Spleen (tissue), 11 donors: ENCODE measurements at regions not wholly inside any gene's neighbourhood (a gene's known extent, or its start where the extent isn't known, plus 50 kb on each side); places are given as distances from the start of the nearest gene placed in this dataset.

Source experiments
- DNase-seq: peaks from one replicate; pipeline ENCODE4 v3.0.0-alpha.2; 2020
- H3K27ac ChIP-seq, 8 donors: fragments of 200-600 bp; sonication (generic) in 7 of 8; 1 replicate in 4 of 8; 2 replicates in 4 of 8; pipeline versions ENCODE4 v1.5.0 to v1.8.0; 2016 to 2021; ENCODE audit warnings: inconsistent platforms in 4 of 8, mild to moderate bottlenecking in 4 of 8, moderate library complexity in 1 of 8
- H3K27me3 ChIP-seq, 7 donors: fragments of 200-600 bp; sonication (generic) in 6 of 7; replicated peaks in 1 of 7; 1 replicate in 4 of 7; 2 replicates in 3 of 7; pipeline versions ENCODE4 v1.5.0 to v1.8.0; 2016 to 2021; ENCODE audit warnings: inconsistent platforms in 3 of 7, mild to moderate bottlenecking in 1 of 7
- H3K36me3 ChIP-seq, 6 donors: fragments of 200-600 bp; sonication (generic) in 5 of 6; 1 replicate in 4 of 6; 2 replicates in 2 of 6; pipeline versions ENCODE4 v1.5.0 to v1.8.0; 2016 to 2021; ENCODE audit warnings: inconsistent platforms in 2 of 6
- H3K4me1 ChIP-seq, 6 donors: fragments of 200-600 bp; sonication (generic) in 5 of 6; 1 replicate in 3 of 6; 2 replicates in 3 of 6; pipeline versions ENCODE4 v1.5.0 to v1.8.0; 2016 to 2021; ENCODE audit warnings: inconsistent platforms in 3 of 6
- H3K4me3 ChIP-seq, 8 donors: fragments of 200-600 bp; sonication (generic) in 7 of 8; 1 replicate in 4 of 8; 2 replicates in 4 of 8; pipeline versions ENCODE4 v1.5.0 to v1.8.0; 2016 to 2021; ENCODE audit warnings: inconsistent platforms in 4 of 8, mild to moderate bottlenecking in 4 of 8, moderate library complexity in 2 of 8
- H3K9me3 ChIP-seq, 8 donors: fragments of 200-600 bp; sonication (generic) in 7 of 8; 1 replicate in 4 of 8; 2 replicates in 4 of 8; pipeline versions ENCODE4 v1.5.0 to v1.8.0; 2016 to 2021; ENCODE audit warnings: inconsistent platforms in 4 of 8
- POLR2A ChIP-seq, 3 donors: fragments of 450-650 bp; IDR thresholded peaks; one replicate each; pipeline ENCODE4 v1.5.1; 2017; ENCODE audit warnings: antibody characterized with exemption in 3 of 3, mild to moderate bottlenecking in 1 of 3
- POLR2AphosphoS5 ChIP-seq, 3 donors: sonication (generic); formaldehyde crosslinking; IDR thresholded peaks; one replicate each; pipeline ENCODE4 v1.5.1; 2017; ENCODE audit warnings: antibody characterized with exemption in 3 of 3
- WGBS, 5 donors: extraction: QIAGEN DNeasy Blood & Tissue Kit in 3 of 5; methylation state at CpG; one replicate each; pipeline versions ENCODE4 v1.1.5 to v1.1.7; 2013 to 2018; 5-methylcytosine and 5-hydroxymethylcytosine counted together
- intact Hi-C: fragments of 100-400 bp; cut with DNase I; formaldehyde crosslinking; loops from one replicate; pipeline ENCODE4 v1.15.0; 2023; ENCODE audit warnings: low total_unique reads
- TF ChIP-seq, protein P1 (sequence below), 11 experiments: fragments of 200-600 bp in 7 of 11; fragments of 450-650 bp in 4 of 11; sonication (generic) in 4 of 11; IDR thresholded peaks in 8 of 11; conservative IDR thresholded peaks in 3 of 11; 1 replicate in 7 of 11; 2 replicates in 4 of 11; pipeline versions ENCODE4 v1.4.0 to v1.8.0; 2016 to 2021; ENCODE audit warnings: antibody characterized with exemption in 11 of 11, inconsistent platforms in 4 of 11, mild to moderate bottlenecking in 1 of 11
- donor health status: healthy with polysubstance abuse.
- donor health status: DM: no; HTN: no; CAD: no; lungs with moderate emphysema.
- donor health status: DM: no; HTN: no; CAD: no.
- donor health status: Bipolar disorder and iron deficiency.
- donor health status: healthy.
- donor health status: DM: no; HTN: no; CAD: no.
- donor health status: DM: yes; HTN: yes; CAD: no.

DNA sequence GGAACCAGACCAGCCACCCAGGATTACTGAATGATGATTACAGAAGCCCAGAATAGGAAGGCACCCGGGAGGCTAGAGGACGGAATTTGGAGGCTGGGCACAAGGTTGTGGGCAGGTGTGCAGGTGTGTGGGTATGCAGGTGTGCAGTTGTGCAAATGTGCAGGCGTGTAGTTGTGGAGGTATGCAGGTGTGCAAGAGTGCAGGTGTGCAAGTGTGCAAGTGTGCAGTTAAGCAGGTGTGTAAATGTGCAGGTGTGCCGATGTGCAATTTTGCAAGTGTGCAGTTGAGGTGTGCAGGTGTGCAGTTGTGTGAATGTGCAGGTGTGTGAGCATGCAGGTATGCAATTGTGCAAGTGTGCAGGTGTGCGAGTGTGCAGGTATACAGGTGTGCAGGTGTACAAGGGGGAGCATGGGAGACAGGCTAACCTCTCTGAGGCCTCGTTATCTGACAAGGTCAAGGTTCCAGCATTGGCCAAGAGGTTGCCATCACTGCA, 131.8 kb downstream of the KCTD15 start:
- no peaks in the 10 kb centered on the region for H3K36me3 ChIP-seq
- DNase-seq = no peak
- no peak overlapping the region for H3K27ac ChIP-seq
- H3K9me3 ChIP-seq = peaks cover 0 to 6% (median 3%) of the 10 kb centered on the region in 8 donors
- no peak overlapping the region for H3K4me3 ChIP-seq
- H3K4me1 ChIP-seq = no peaks in the 10 kb centered on the region
- TF ChIP-seq, protein P1, sequence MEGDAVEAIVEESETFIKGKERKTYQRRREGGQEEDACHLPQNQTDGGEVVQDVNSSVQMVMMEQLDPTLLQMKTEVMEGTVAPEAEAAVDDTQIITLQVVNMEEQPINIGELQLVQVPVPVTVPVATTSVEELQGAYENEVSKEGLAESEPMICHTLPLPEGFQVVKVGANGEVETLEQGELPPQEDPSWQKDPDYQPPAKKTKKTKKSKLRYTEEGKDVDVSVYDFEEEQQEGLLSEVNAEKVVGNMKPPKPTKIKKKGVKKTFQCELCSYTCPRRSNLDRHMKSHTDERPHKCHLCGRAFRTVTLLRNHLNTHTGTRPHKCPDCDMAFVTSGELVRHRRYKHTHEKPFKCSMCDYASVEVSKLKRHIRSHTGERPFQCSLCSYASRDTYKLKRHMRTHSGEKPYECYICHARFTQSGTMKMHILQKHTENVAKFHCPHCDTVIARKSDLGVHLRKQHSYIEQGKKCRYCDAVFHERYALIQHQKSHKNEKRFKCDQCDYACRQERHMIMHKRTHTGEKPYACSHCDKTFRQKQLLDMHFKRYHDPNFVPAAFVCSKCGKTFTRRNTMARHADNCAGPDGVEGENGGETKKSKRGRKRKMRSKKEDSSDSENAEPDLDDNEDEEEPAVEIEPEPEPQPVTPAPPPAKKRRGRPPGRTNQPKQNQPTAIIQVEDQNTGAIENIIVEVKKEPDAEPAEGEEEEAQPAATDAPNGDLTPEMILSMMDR (IDR thresholded peaks at IDR 0.05 in 8 of 11, conservative IDR thresholded peaks at IDR 0.05 in 3 of 11) = no peak
- no peak for TF ChIP-seq POLR2AphosphoS5 (IDR thresholded peaks at IDR 0.05)
- no peak for TF ChIP-seq POLR2A (IDR thresholded peaks at IDR 0.05)
- intact Hi-C loops = no loop called here
- peaks cover 0 to 21% (median 0%) of the 10 kb centered on the region in 7 donors for H3K27me3 ChIP-seq
- WGBS, 5 donors = 77 to 88% (median 80%) methylated on average over 6 of the region's 6 CpGs

- intact Hi-C loops = no loop called here
- Histone ChIP-seq H3K9me3 (peaks cover 0 to 32% (median 17%) of the 10 kb centered on the region in 8 donors), H3K4me3 (no peak overlapping the region), H3K36me3 (no peaks in the 10 kb centered on the region), H3K27me3 (peaks cover 0 to 6% (median 0%) of the 10 kb centered on the region in 7 donors), H3K4me1 (no peaks in the 10 kb centered on the region), H3K27ac (no peak overlapping the region)
- no peak for DNase-seq
- WGBS, 5 donors = 68 to 86% (median 77%) methylated on average over 2 of the region's 2 CpGs
- no peak for TF ChIP-seq POLR2A (IDR thresholded peaks at IDR 0.05)
- TF ChIP-seq POLR2AphosphoS5 (IDR thresholded peaks at IDR 0.05) = no peak
- TF ChIP-seq, protein P1 (IDR thresholded peaks at IDR 0.05 in 8 of 11, conservative IDR thresholded peaks at IDR 0.05 in 3 of 11) = no peak
These were observed 137.3 kb downstream of the KCTD15 start for GRCh38 chr19:33933931-33934330.

DNA sequence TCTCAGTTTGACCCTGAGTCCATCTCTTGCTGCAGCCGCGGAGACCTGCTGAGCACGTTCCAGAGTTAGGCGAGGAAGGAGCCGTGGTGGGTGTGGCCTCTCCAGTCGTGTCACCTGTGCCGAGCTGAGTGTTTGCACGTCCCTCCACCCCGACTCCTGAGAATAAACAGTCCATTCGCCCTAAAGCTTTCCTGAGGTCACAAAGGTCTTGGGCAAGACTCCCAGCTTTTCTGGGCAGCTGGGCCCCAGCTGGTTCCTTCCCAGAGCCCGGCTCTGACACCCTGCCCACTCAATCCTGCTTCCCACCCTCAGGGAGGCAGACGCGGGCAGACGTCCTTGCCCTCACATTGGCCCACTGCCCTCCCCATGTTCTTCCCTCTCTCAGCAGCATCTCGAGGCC, 142.2 kb downstream of the KCTD15 start:
- 55 to 67% (median 67%) methylated on average over 14 to 15 of the region's 15 CpGs for WGBS, 5 donors
- no peak for DNase-seq
- intact Hi-C loops = no loop called here

DNA sequence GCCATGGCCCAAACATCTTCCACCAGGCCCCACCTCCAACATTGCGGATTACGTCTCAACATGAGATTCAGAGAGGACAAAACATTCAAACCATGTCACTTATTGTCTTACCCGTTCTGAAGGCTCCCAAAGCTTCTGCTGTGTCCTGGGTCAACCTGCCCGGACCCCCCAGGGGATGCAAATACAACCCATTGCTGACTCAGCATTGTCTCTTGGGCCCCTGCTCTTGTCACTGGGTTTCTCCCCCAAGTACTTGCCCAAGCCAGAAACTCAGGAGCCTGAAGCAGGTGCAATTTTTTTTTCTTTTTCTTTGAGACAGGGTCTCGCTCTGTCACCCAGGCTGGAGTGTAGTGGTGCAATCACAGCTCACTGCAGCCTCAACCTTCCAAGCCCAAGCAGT, 144.5 kb downstream of the KCTD15 start:
- Histone ChIP-seq H3K27ac (no peak overlapping the region), H3K9me3 (no peaks in the 10 kb centered on the region), H3K36me3 (no peaks in the 10 kb centered on the region), H3K27me3 (no peaks in the 10 kb centered on the region), H3K4me3 (no peak overlapping the region), H3K4me1 (no peaks in the 10 kb centered on the region)
- no peak for DNase-seq
- TF ChIP-seq POLR2AphosphoS5 (IDR thresholded peaks at IDR 0.05) (no peak), POLR2A (IDR thresholded peaks at IDR 0.05) (no peak)
- TF ChIP-seq, protein P1 (IDR thresholded peaks at IDR 0.05 in 8 of 11, conservative IDR thresholded peaks at IDR 0.05 in 3 of 11) = no peak
- intact Hi-C loops = no loop called here
- WGBS, 5 donors = 74 to 83% (median 80%) methylated on average over 5 of the region's 5 CpGs

More for the DNA sequence above, 142.2 kb downstream of the KCTD15 start:
- Histone ChIP-seq H3K4me3 (no peak overlapping the region), H3K36me3 (no peaks in the 10 kb centered on the region), H3K4me1 (no peaks in the 10 kb centered on the region), H3K27me3 (no peaks in the 10 kb centered on the region), H3K27ac (no peak overlapping the region), H3K9me3 (peaks cover 0 to 22% (median 9%) of the 10 kb centered on the region in 8 donors)
- TF ChIP-seq, protein P1 (IDR thresholded peaks at IDR 0.05 in 8 of 11, conservative IDR thresholded peaks at IDR 0.05 in 3 of 11) = no peak
- no peak for TF ChIP-seq POLR2AphosphoS5 (IDR thresholded peaks at IDR 0.05)
- TF ChIP-seq POLR2A (IDR thresholded peaks at IDR 0.05) = no peak
